GM19099 (cell line): ENCODE measurements at regions not wholly inside any gene's neighbourhood (a gene's known extent, or its start where the extent isn't known, plus 50 kb on each side); places are given as distances from the start of the nearest gene placed in this dataset.

ENCODE experiments used
- POLR2A ChIP-seq: IDR thresholded peaks from 3 replicates; pipeline ENCODE4 v1.6.1; 2011; ENCODE audit warnings: low read depth; ENCODE audit not compliant: insufficient read length; ENCODE audit errors: extremely low read depth

- no peak for TF ChIP-seq POLR2A
These were observed 270.5 kb downstream of the RRAGC start for GRCh38 chr1:38589036-38589435.

GRCh38 chr1:38587766-38588165 is 271.8 kb downstream of the RRAGC start:
- no peak for TF ChIP-seq POLR2A

- TF ChIP-seq POLR2A, result no peak
These were observed 272.5 kb downstream of the RRAGC start for GRCh38 chr1:38586993-38587646.

GRCh38 chr1:38585971-38586370 is 273.6 kb downstream of the RRAGC start:
- no peak for TF ChIP-seq POLR2A

GRCh38 chr1:38585460-38585859 is 274.1 kb downstream of the RRAGC start:
- TF ChIP-seq POLR2A, result no peak

GRCh38 chr1:38584448-38585355 is 274.9 kb downstream of the RRAGC start:
- TF ChIP-seq POLR2A, result no peak

- no peak for TF ChIP-seq POLR2A
These were observed 278.2 kb downstream of the RRAGC start for GRCh38 chr1:38581396-38581795.

GRCh38 chr1:38580594-38580993 is 279.0 kb downstream of the RRAGC start:
- no peak for TF ChIP-seq POLR2A

GRCh38 chr1:38579056-38579455 is 280.5 kb downstream of the RRAGC start:
- no peak for TF ChIP-seq POLR2A

GRCh38 chr1:38578271-38578951 is 281.2 kb downstream of the RRAGC start:
- no peak for TF ChIP-seq POLR2A

GRCh38 chr1:38577937-38578270 is 281.7 kb downstream of the RRAGC start:
- no peak for TF ChIP-seq POLR2A

GRCh38 chr1:38577385-38577784 is 282.2 kb downstream of the RRAGC start:
- TF ChIP-seq POLR2A, result no peak

- no peak for TF ChIP-seq POLR2A
These were observed 283.3 kb downstream of the RRAGC start for GRCh38 chr1:38576241-38576640.

- TF ChIP-seq POLR2A, result no peak
These were observed 287.8 kb downstream of the RRAGC start for GRCh38 chr1:38571726-38572125.

GRCh38 chr1:38570657-38570975 is 289.0 kb downstream of the RRAGC start:
- TF ChIP-seq POLR2A, result no peak

- no peak for TF ChIP-seq POLR2A
These were observed 289.5 kb downstream of the RRAGC start for GRCh38 chr1:38569932-38570656.
